DND-41 (cell line): ENCODE measurements at regions not wholly inside any gene's neighbourhood (a gene's known extent, or its start where the extent isn't known, plus 50 kb on each side); places are given as distances from the start of the nearest gene placed in this dataset.

Experiments used
- ATAC-seq: fragments of 200-7000 bp; cut with Tn5 transposase; 3 replicates; pipeline ENCODE4 v1.9.1; 2021; ENCODE audit warnings: low read depth; ENCODE audit not compliant: insufficient read depth
- DNase-seq: peaks from one replicate; pipeline ENCODE4 v3.0.0-alpha.2; 2020
- H2AFZ ChIP-seq: 2 replicates; pipeline ENCODE4 v1.6.0; 2012; ENCODE audit warnings: low read depth, low read length
- H3K27ac ChIP-seq: 2 replicates; pipeline ENCODE4 v1.5.1; 2012; ENCODE audit warnings: low read length, inconsistent platforms
- H3K27me3 ChIP-seq: fragments of 200-600 bp; sonication (generic); 2 replicates; pipeline ENCODE4 v1.6.0; 2012; ENCODE audit warnings: low read length, mild to moderate bottlenecking, inconsistent platforms; ENCODE audit not compliant: insufficient read depth, poor library complexity
- H3K36me3 ChIP-seq: 2 replicates; pipeline ENCODE4 v1.5.1; 2012; ENCODE audit warnings: low read length, inconsistent platforms; ENCODE audit not compliant: insufficient read depth
- H3K4me1 ChIP-seq: 2 replicates; pipeline ENCODE4 v1.5.1; 2012; ENCODE audit warnings: mild to moderate bottlenecking, low read length; ENCODE audit not compliant: insufficient read depth
- H3K4me2 ChIP-seq: 2 replicates; pipeline ENCODE4 v1.6.0; 2012; ENCODE audit warnings: mild to moderate bottlenecking, moderate library complexity, low read length, inconsistent platforms; ENCODE audit not compliant: insufficient read depth
- H3K4me3 ChIP-seq, 2 experiments: fragments of 200-600 bp in 1 of 2; shearing (Covaris generic) in 1 of 2; 2 replicates each; pipeline ENCODE4 v1.5.1; 2012 to 2016; ENCODE audit warnings: inconsistent platforms in 2 of 2, low read length in 2 of 2, mild to moderate bottlenecking in 2 of 2, low read depth in 1 of 2, moderate library complexity in 1 of 2
- H3K79me2 ChIP-seq: 2 replicates; pipeline ENCODE4 v1.6.0; 2012; ENCODE audit warnings: low read length, inconsistent platforms; ENCODE audit not compliant: insufficient read depth
- H3K9ac ChIP-seq: 2 replicates; pipeline ENCODE4 v1.6.0; 2012; ENCODE audit warnings: low read depth, mild to moderate bottlenecking, inconsistent platforms, low read length, moderate library complexity
- H3K9me3 ChIP-seq: 2 replicates; pipeline ENCODE4 v1.5.1; 2012; ENCODE audit warnings: low read length, moderate library complexity, mild to moderate bottlenecking, inconsistent platforms; ENCODE audit not compliant: insufficient read depth, severe bottlenecking
- H4K20me1 ChIP-seq: 2 replicates; pipeline ENCODE4 v1.6.0; 2012; ENCODE audit warnings: low read length; ENCODE audit not compliant: insufficient read depth
- EZH2 ChIP-seq: IDR thresholded peaks from 3 replicates; pipeline ENCODE4 v1.6.1; 2012; ENCODE audit warnings: borderline replicate concordance, low read depth, mild to moderate bottlenecking, moderate library complexity, low read length, inconsistent platforms; ENCODE audit not compliant: severe bottlenecking
- TF ChIP-seq, protein P1 (sequence below): IDR thresholded peaks from 2 replicates; pipeline ENCODE4 v1.5.1; 2012; ENCODE audit warnings: borderline replicate concordance, low read length, moderate library complexity, mild to moderate bottlenecking; ENCODE audit not compliant: poor library complexity, severe bottlenecking; ENCODE audit errors: extremely low read depth

DNA sequence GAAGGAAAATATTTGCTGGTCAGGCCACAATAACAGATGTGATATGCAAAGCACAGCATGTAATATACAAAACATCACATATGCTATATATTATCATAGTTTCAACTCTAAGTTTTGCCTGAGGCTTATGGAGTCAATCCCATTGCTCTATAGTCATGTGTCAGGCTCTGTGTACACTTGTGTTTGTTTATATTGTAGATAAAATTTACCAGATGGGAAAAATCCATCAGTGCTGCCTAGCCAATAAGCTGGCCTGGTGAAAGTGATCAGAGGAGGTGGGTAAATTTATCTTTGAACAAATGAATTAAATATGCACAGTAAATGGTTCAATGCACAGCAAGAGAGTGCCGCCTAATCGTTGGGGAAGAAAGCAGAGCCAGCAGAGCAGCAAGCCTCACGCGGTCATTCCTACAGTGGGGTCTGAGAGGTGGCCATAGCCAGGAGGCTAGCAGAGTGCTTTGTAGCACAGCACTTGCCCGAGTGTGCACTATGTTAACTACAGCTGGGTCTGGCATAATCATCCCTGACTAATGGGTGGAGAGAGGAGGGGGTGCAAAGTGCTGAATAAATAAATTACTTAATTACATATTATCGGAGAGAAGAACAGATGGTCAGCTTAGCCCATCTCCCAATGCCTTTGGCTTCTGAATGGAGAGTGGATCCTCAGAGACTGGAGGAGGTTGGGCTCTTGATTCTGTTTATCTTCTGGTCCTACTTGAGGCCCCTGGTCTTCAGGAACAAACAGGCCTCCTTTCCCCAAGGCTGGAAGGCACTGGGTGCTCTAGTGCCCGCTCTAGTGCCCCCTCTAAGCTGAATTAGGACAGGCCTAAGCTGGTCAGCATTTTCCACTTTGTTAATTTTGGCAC is 153.5 kb downstream of the MAT2B start:
- Histone ChIP-seq H3K27me3 (no peaks in the 10 kb centered on the region), H3K79me2 (no peaks in the 10 kb centered on the region), H3K36me3 (no peaks in the 10 kb centered on the region), H3K4me3 (no peak overlapping the region), H3K9ac (no peak overlapping the region), H3K4me1 (no peaks in the 10 kb centered on the region), H3K4me2 (no peak overlapping the region), H3K9me3 (no peaks in the 10 kb centered on the region), H4K20me1 (no peaks in the 10 kb centered on the region), H3K27ac (no peak overlapping the region), H2AFZ (no peak overlapping the region)
- ATAC-seq (no peak), DNase-seq (no peak)
- no peak for TF ChIP-seq EZH2
- TF ChIP-seq, protein P1, sequence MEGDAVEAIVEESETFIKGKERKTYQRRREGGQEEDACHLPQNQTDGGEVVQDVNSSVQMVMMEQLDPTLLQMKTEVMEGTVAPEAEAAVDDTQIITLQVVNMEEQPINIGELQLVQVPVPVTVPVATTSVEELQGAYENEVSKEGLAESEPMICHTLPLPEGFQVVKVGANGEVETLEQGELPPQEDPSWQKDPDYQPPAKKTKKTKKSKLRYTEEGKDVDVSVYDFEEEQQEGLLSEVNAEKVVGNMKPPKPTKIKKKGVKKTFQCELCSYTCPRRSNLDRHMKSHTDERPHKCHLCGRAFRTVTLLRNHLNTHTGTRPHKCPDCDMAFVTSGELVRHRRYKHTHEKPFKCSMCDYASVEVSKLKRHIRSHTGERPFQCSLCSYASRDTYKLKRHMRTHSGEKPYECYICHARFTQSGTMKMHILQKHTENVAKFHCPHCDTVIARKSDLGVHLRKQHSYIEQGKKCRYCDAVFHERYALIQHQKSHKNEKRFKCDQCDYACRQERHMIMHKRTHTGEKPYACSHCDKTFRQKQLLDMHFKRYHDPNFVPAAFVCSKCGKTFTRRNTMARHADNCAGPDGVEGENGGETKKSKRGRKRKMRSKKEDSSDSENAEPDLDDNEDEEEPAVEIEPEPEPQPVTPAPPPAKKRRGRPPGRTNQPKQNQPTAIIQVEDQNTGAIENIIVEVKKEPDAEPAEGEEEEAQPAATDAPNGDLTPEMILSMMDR, result no peak

DNA sequence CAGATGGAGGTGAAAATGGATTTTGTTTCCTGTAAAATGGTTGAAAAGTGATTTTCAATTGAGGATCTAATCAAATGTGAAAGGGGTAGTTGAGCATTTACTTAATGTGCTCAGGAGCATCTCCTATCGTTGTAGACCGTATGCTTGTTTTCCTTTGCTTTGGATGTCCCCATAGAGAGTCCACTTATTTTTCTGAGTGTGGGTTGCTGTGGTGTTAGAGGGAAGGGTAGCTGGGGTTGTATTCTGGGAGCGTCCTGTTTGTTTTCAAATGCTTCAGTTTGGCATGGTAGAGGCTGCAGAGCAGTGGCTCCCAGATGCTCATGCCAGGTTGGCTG is 154.1 kb downstream of the MAT2B start:
- Histone ChIP-seq H3K27ac (no peak overlapping the region), H3K4me2 (no peak overlapping the region)

DNA sequence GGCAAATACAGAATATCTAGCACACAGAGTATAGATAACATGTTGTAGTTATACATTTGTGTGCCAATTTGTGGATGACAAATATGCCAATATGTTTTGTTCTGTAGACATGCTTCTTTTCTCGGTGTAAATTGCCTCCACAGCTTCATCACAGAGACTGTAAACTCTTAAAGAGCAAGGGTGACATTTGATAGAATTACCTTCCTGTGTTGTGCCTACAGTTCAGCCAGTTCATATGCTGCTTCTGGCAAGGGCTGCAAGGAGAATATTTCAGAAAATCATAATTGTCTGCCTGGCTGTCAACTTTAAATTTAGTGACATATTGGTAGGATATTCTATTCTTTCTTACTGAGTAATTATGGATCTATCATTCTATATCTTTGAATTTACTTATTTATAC is 155.1 kb downstream of the MAT2B start:
- Histone ChIP-seq H2AFZ (no peak overlapping the region), H3K4me1 (no peaks in the 10 kb centered on the region), H3K4me3 (no peak overlapping the region), H3K4me2 (no peak overlapping the region), H3K79me2 (no peaks in the 10 kb centered on the region), H3K9ac (no peak overlapping the region), H3K27me3 (no peaks in the 10 kb centered on the region), H4K20me1 (no peaks in the 10 kb centered on the region), H3K27ac (no peak overlapping the region), H3K9me3 (no peaks in the 10 kb centered on the region), H3K36me3 (no peaks in the 10 kb centered on the region)
- ATAC-seq (no peak), DNase-seq (no peak)
- TF ChIP-seq EZH2, result no peak
- TF ChIP-seq, protein P1, result no peak

More for the DNA sequence above, 154.1 kb downstream of the MAT2B start:
- H3K9me3 ChIP-seq, result no peaks in the 10 kb centered on the region
- no peak overlapping the region for H3K4me3 ChIP-seq
- DNase-seq (no peak), ATAC-seq (no peak)
- H2AFZ ChIP-seq, result no peak overlapping the region
- no peaks in the 10 kb centered on the region for H3K36me3 ChIP-seq
- H3K79me2 ChIP-seq, result no peaks in the 10 kb centered on the region
- no peak for TF ChIP-seq EZH2
- TF ChIP-seq, protein P1, result no peak
- no peak overlapping the region for H3K9ac ChIP-seq
- H3K4me1 ChIP-seq, result no peaks in the 10 kb centered on the region
- no peaks in the 10 kb centered on the region for H3K27me3 ChIP-seq
- no peaks in the 10 kb centered on the region for H4K20me1 ChIP-seq
